Stomach (tissue), 4 donors: ENCODE measurements at regions not wholly inside any gene's neighbourhood (a gene's known extent, or its start where the extent isn't known, plus 50 kb on each side); places are given as distances from the start of the nearest gene placed in this dataset.

Source experiments
- EP300 ChIP-seq: sonication (generic); formaldehyde crosslinking; IDR thresholded peaks from one replicate; pipeline ENCODE4 v1.6.1; 2017; ENCODE audit warnings: antibody characterized with exemption
- POLR2A ChIP-seq, 4 donors: fragments of 450-650 bp; IDR thresholded peaks; one replicate each; pipeline ENCODE4 v1.6.1; 2016; ENCODE audit warnings: antibody characterized with exemption in 4 of 4, control low read depth in 2 of 4, mild to moderate bottlenecking in 1 of 4, moderate library complexity in 1 of 4
- POLR2AphosphoS5 ChIP-seq, 3 donors: sonication (generic); formaldehyde crosslinking; IDR thresholded peaks; one replicate each; pipeline ENCODE4 v1.6.1; 2016; ENCODE audit warnings: antibody characterized with exemption in 3 of 3
- TF ChIP-seq, protein P1 (sequence below), 7 experiments: fragments of 450-650 bp in 4 of 7; fragments of 200-600 bp in 3 of 7; sonication (generic) in 3 of 7; IDR thresholded peaks; one replicate each; pipeline ENCODE4 v1.5.1; 2016 to 2019; ENCODE audit warnings: antibody characterized with exemption in 7 of 7, control low read depth in 2 of 7, mild to moderate bottlenecking in 1 of 7

DNA sequence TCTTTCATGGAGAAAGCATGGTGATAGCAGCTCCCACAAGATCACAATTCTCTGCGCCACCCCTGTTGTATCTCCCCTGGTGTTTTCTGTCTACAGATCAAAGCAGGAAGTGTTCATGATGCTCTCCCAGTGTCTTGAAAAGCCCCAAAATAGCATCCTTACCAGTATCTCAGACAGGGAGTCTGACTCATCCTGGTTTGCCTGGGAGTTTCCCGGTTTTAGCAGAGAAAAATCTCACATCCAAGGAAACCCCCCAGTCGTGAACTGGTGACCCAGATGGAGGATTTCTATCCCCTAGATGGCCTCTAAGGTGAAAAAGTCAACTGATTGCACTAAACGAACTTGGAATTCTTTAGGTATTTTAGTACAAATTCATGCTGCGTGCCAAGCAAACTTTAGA is 64.3 kb upstream of the NR0B1 start:
- TF ChIP-seq, protein P1, sequence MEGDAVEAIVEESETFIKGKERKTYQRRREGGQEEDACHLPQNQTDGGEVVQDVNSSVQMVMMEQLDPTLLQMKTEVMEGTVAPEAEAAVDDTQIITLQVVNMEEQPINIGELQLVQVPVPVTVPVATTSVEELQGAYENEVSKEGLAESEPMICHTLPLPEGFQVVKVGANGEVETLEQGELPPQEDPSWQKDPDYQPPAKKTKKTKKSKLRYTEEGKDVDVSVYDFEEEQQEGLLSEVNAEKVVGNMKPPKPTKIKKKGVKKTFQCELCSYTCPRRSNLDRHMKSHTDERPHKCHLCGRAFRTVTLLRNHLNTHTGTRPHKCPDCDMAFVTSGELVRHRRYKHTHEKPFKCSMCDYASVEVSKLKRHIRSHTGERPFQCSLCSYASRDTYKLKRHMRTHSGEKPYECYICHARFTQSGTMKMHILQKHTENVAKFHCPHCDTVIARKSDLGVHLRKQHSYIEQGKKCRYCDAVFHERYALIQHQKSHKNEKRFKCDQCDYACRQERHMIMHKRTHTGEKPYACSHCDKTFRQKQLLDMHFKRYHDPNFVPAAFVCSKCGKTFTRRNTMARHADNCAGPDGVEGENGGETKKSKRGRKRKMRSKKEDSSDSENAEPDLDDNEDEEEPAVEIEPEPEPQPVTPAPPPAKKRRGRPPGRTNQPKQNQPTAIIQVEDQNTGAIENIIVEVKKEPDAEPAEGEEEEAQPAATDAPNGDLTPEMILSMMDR (IDR thresholded peaks at IDR 0.05): no peak
- TF ChIP-seq POLR2A (IDR thresholded peaks at IDR 0.05) (no peak), POLR2AphosphoS5 (IDR thresholded peaks at IDR 0.05) (no peak), EP300 (no peak)
